Left lung (tissue), 4 donors: ENCODE measurements at regions not wholly inside any gene's neighbourhood (a gene's known extent, or its start where the extent isn't known, plus 50 kb on each side); places are given as distances from the start of the nearest gene placed in this dataset.

Source experiments
- ATAC-seq: fragments of 200-7000 bp; cut with Tn5 transposase; one replicate; pipeline ENCODE4 v1.9.1; 2020; ENCODE audit warnings: moderate library complexity
- DNase-seq, 4 donors: peaks; one replicate each; pipeline ENCODE4 v3.0.0-alpha.2; 2013 to 2020
- H3K27ac ChIP-seq, 2 donors: fragments of 200-600 bp; sonication (generic) in 1 of 2; one replicate each; pipeline versions ENCODE4 v1.5.0 to v1.8.0; 2020 to 2021
- H3K27me3 ChIP-seq, 2 donors: fragments of 200-600 bp; sonication (generic) in 1 of 2; one replicate each; pipeline versions ENCODE4 v1.5.0 to v1.8.0; 2020 to 2021
- H3K36me3 ChIP-seq, 2 donors: fragments of 200-600 bp; sonication (generic) in 1 of 2; one replicate each; pipeline versions ENCODE4 v1.5.0 to v1.8.0; 2020 to 2021
- H3K4me1 ChIP-seq, 2 donors: fragments of 200-600 bp; one replicate each; pipeline ENCODE4 v1.8.0; 2021
- H3K4me3 ChIP-seq, 2 donors: fragments of 200-600 bp; sonication (generic) in 1 of 2; one replicate each; pipeline versions ENCODE4 v1.5.0 to v1.8.0; 2020 to 2021; ENCODE audit warnings: mild to moderate bottlenecking in 1 of 2
- H3K9me3 ChIP-seq, 2 donors: fragments of 200-600 bp; sonication (generic) in 1 of 2; one replicate each; pipeline versions ENCODE4 v1.5.0 to v1.8.0; 2020 to 2021
- intact Hi-C, 2 donors: fragments of 100-400 bp; cut with DNase I; formaldehyde crosslinking; loops; one replicate each; pipeline versions ENCODE4 v1.11.2 to v1.14.2; 2022
- TF ChIP-seq, protein P1 (sequence below), 2 donors: fragments of 200-600 bp; sonication (generic) in 1 of 2; IDR thresholded peaks; one replicate each; pipeline versions ENCODE4 v1.5.0 to v1.8.0; 2021; ENCODE audit warnings: antibody characterized with exemption in 2 of 2
- donor health status: DM: no; HTN: yes; CAD: no.
- donor health status: DM: no; HTN: no; CAD: no.

DNA sequence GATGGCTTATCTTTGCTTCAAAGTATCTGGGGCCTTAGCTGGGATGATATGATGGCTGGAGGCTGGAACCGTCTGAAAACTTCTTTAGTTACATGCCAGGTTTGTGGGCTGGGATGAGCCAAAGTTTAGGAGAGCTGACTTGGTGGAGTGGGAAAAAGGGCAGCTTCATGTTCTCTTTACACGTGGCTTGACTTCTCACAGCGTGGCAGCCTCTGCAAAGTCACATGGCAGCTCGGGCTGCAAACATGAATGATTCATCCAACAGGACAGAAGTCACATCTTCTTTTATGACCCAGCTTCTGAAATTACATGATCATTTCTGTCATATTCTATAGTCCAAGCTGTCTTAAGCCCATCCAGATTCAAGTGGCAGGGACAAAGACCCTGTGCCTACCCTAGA, 176.0 kb downstream of the OLFM4 start:
- intact Hi-C loops = no loop called here
- DNase-seq = no peak
- H3K4me1 ChIP-seq = no peaks in the 10 kb centered on the region

DNA sequence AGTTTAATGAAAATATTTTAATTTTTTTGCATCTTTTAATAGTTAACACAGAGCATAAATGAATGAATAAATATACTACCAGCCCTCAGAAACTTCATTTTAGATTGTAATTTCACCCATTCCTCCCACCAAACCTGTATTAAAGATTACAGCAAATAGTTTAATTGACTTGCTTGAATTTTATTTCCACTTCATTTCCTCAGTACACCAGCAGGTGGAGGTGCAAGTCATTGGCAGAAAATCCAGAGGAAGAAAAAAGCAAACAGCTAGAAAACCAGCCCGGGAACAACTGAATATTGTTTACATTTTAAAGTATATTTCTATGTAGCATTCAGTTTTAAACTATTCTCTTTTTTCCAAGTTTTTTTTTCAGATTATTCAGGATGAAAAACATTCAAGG, 177.8 kb downstream of the OLFM4 start:
- Histone ChIP-seq H3K36me3 (no peaks in the 10 kb centered on the region), H3K4me3 (no peak overlapping the region), H3K4me1 (no peaks in the 10 kb centered on the region), H3K27me3 (peaks cover 16 to 26% of the 10 kb centered on the region in 2 donors), H3K27ac (no peak overlapping the region), H3K9me3 (no peaks in the 10 kb centered on the region)
- TF ChIP-seq, protein P1, sequence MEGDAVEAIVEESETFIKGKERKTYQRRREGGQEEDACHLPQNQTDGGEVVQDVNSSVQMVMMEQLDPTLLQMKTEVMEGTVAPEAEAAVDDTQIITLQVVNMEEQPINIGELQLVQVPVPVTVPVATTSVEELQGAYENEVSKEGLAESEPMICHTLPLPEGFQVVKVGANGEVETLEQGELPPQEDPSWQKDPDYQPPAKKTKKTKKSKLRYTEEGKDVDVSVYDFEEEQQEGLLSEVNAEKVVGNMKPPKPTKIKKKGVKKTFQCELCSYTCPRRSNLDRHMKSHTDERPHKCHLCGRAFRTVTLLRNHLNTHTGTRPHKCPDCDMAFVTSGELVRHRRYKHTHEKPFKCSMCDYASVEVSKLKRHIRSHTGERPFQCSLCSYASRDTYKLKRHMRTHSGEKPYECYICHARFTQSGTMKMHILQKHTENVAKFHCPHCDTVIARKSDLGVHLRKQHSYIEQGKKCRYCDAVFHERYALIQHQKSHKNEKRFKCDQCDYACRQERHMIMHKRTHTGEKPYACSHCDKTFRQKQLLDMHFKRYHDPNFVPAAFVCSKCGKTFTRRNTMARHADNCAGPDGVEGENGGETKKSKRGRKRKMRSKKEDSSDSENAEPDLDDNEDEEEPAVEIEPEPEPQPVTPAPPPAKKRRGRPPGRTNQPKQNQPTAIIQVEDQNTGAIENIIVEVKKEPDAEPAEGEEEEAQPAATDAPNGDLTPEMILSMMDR (IDR thresholded peaks at IDR 0.05) = no peak
- intact Hi-C loops = no loop called here
- DNase-seq (no peak), ATAC-seq (no peak)

More for the DNA sequence above, 176.0 kb downstream of the OLFM4 start:
- no peak for ATAC-seq
- Histone ChIP-seq H3K9me3 (no peaks in the 10 kb centered on the region), H3K36me3 (no peaks in the 10 kb centered on the region), H3K4me3 (no peak overlapping the region), H3K27me3 (peaks cover 28 to 44% of the 10 kb centered on the region in 2 donors), H3K27ac (no peak overlapping the region)
- TF ChIP-seq, protein P1 (IDR thresholded peaks at IDR 0.05) = no peak

DNA sequence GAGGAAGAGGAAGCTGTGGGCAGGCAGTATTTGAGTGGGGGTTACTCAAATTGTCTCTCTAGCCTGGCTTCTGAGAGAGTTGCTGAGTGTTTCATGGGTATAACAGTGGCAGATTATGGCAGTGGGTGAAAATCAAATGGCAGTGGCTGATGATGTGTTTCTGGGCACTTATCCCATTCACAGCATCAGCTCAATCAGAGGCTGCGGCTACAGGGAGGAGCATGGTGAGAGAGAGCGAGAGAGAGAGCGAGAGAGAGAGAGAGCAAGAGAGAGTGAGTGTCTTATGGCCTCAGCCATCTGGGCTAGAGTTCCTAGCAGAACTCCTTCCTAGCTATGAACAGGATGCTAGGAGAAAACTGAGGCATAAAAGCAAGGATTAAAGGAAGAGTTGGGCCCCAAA, 178.9 kb downstream of the OLFM4 start:
- H3K9me3 ChIP-seq = no peaks in the 10 kb centered on the region
- peaks cover 5 to 15% of the 10 kb centered on the region in 2 donors for H3K27me3 ChIP-seq
- H3K4me3 ChIP-seq = no peak overlapping the region
- intact Hi-C loops = no loop called here
- TF ChIP-seq, protein P1 (IDR thresholded peaks at IDR 0.05) = no peak
- ATAC-seq (no peak), DNase-seq (no peak)
- no peak overlapping the region for H3K27ac ChIP-seq
- no peaks in the 10 kb centered on the region for H3K36me3 ChIP-seq
- no peaks in the 10 kb centered on the region for H3K4me1 ChIP-seq

DNA sequence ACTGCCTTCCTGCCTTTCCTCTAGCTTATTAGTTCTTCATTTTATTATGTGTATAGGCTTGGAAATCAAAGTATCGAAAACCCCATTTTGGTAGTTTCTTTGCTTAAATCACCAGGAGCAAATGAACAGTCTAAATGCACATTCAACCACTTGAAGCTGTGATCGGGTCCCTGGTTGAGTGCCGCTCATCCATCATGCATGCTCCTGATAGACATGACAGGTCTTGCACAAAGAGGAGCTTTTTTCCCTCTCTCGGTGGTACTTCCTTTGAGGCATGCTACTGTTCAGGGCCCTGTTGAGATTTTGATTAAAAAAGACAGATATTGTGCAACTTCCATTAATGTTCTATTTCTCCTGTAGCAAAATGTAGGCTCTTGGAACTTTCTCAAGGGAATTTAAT, 185.8 kb downstream of the OLFM4 start:
- DNase-seq (no peak), ATAC-seq (no peak)
- no peaks in the 10 kb centered on the region for H3K27me3 ChIP-seq
- no peaks in the 10 kb centered on the region for H3K4me1 ChIP-seq
- H3K9me3 ChIP-seq = no peaks in the 10 kb centered on the region
- TF ChIP-seq, protein P1 (IDR thresholded peaks at IDR 0.05) = no peak
- intact Hi-C loops = no loop called here
- no peak overlapping the region for H3K27ac ChIP-seq
- H3K4me3 ChIP-seq = no peak overlapping the region
- no peaks in the 10 kb centered on the region for H3K36me3 ChIP-seq

DNA sequence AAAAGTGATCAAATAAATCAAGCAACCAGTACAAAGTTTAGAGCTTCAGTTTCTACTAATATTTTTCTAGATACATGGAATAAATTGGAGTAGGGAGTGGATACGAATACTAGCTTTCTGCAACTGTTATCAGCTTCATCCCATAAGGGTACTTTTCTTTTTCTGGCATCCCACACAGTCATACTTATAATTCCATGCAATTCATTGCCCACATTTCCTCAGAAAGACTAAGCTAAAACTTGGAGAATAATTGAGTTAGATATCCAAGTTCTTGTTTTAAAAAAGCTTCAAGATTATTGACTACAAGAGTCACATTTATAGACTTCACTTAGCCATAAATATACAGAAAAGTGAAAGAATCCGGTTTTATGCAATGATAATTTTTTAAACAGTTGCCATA, 186.9 kb downstream of the OLFM4 start:
- ATAC-seq (no peak), DNase-seq (no peak)
- H3K9me3 ChIP-seq = no peaks in the 10 kb centered on the region
- no peaks in the 10 kb centered on the region for H3K4me1 ChIP-seq
- no peaks in the 10 kb centered on the region for H3K36me3 ChIP-seq
- no peak overlapping the region for H3K27ac ChIP-seq
- no peaks in the 10 kb centered on the region for H3K27me3 ChIP-seq
- intact Hi-C loops = no loop called here
- TF ChIP-seq, protein P1 (IDR thresholded peaks at IDR 0.05) = no peak
- H3K4me3 ChIP-seq = no peak overlapping the region
